ENCODE measurements at regions not wholly inside any gene's neighbourhood (a gene's known extent, or its start where the extent isn't known, plus 50 kb on each side); places are given as distances from the start of the nearest gene placed in this dataset.
"Not testable (repeated sequence)": the region's sequence is repeated elsewhere in the genome, so short reads cannot be mapped to it uniquely, and the experiment has no call there.

DNA sequence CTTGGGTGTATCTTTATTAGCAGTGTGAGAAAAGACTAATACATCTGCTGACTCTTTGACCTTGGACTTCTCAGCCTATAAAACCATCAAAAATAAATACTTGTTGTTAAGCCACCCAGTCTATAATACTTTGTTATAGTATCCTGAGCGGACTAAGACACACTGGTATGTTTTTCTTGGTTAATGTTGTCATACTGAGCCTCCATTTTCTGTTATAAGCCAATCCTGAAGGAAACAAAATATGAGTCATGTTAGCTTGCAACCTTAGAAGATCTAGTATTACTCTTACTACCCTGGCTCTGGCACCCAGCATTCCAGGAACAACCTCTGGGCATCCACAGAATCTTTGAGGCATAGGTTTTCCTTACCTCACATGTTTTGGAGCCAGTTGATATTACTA lies 307.2 kb downstream of the FRK start:
- H3K4me3 Mint-ChIP-seq, result no peak overlapping the region
- H3K9me3 Mint-ChIP-seq, result no peaks in the 10 kb centered on the region
- H3K4me1 Mint-ChIP-seq, result no peaks in the 10 kb centered on the region
- H3K27me3 Mint-ChIP-seq, result no peaks in the 10 kb centered on the region
- intact Hi-C loops (cut with micrococcal nuclease), result no loop called here
- DNase-seq (no peak), ATAC-seq (ENCODE audit: low read depth) (no peak)
- H3K36me3 Mint-ChIP-seq (ENCODE audit: low read depth), result no peaks in the 10 kb centered on the region
- no peak overlapping the region for H3K27ac Mint-ChIP-seq
- ChIA-PET CTCF (no interaction called here), POLR2A (no interaction called here)
- TF ChIP-seq, protein P1, sequence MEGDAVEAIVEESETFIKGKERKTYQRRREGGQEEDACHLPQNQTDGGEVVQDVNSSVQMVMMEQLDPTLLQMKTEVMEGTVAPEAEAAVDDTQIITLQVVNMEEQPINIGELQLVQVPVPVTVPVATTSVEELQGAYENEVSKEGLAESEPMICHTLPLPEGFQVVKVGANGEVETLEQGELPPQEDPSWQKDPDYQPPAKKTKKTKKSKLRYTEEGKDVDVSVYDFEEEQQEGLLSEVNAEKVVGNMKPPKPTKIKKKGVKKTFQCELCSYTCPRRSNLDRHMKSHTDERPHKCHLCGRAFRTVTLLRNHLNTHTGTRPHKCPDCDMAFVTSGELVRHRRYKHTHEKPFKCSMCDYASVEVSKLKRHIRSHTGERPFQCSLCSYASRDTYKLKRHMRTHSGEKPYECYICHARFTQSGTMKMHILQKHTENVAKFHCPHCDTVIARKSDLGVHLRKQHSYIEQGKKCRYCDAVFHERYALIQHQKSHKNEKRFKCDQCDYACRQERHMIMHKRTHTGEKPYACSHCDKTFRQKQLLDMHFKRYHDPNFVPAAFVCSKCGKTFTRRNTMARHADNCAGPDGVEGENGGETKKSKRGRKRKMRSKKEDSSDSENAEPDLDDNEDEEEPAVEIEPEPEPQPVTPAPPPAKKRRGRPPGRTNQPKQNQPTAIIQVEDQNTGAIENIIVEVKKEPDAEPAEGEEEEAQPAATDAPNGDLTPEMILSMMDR (IDR thresholded peaks at IDR 0.05), result no peak

GRCh38 chr6:115750946-115751345 lies 309.7 kb downstream of the FRK start:
- Mint-ChIP-seq H3K27ac (no peak overlapping the region), H3K27me3 (no peaks in the 10 kb centered on the region), H3K4me3 (no peak overlapping the region), H3K4me1 (no peaks in the 10 kb centered on the region), H3K9me3 (no peaks in the 10 kb centered on the region), H3K36me3 (ENCODE audit: low read depth) (no peaks in the 10 kb centered on the region)
- intact Hi-C loops (cut with micrococcal nuclease), result no loop called here
- no peak for ATAC-seq (ENCODE audit: low read depth)
- POLR2A ChIA-PET, result no interaction called here
- CTCF ChIA-PET, result no interaction called here
- DNase-seq, result no peak
- TF ChIP-seq, protein P1 (IDR thresholded peaks at IDR 0.05), result no peak

GRCh38 chr6:115750292-115750691 lies 310.4 kb downstream of the FRK start:
- H3K27ac Mint-ChIP-seq, result no peak overlapping the region
- DNase-seq (no peak), ATAC-seq (ENCODE audit: low read depth) (no peak)
- TF ChIP-seq, protein P1 (IDR thresholded peaks at IDR 0.05), result no peak
- POLR2A ChIA-PET, result no interaction called here
- intact Hi-C loops (cut with micrococcal nuclease), result no loop called here
- no peaks in the 10 kb centered on the region for H3K9me3 Mint-ChIP-seq
- no peaks in the 10 kb centered on the region for H3K36me3 Mint-ChIP-seq (ENCODE audit: low read depth)
- H3K4me1 Mint-ChIP-seq, result no peaks in the 10 kb centered on the region
- CTCF ChIA-PET, result no interaction called here
- H3K27me3 Mint-ChIP-seq, result no peaks in the 10 kb centered on the region
- no peak overlapping the region for H3K4me3 Mint-ChIP-seq

DNA sequence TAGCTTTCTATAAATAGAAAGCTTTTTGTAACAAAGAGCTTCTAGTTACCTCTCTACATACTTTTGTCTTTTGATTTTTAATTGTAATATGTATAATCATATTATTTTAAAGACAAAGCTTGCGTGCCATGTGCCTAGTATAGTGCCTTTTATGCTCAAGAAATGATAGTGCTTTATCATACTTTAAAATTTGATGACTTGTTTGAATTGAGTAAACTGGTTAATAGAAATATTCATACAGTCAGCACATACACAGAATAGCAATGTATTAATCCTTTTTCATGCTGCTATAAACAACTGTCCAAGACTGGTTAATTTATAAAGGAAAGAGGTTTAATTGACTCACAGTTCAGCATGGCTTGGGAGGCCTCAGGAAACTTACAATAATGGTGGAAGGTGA lies 313.0 kb downstream of the FRK start:
- intact Hi-C loops (cut with micrococcal nuclease), result no loop called here
- TF ChIP-seq, protein P1 (IDR thresholded peaks at IDR 0.05), result no peak
- no peak overlapping the region for H3K27ac Mint-ChIP-seq
- ATAC-seq (ENCODE audit: low read depth) (no peak), DNase-seq (no peak)
- no peaks in the 10 kb centered on the region for H3K4me1 Mint-ChIP-seq
- H3K27me3 Mint-ChIP-seq, result no peaks in the 10 kb centered on the region
- ChIA-PET CTCF (interaction anchor here (0.7 kb wide), 1 partner anchor 428 kb away, joined by 3 read pairs; no protein-coding TSS in a partner anchor), POLR2A (no interaction called here)
- no peak overlapping the region for H3K4me3 Mint-ChIP-seq
- H3K9me3 Mint-ChIP-seq, result no peaks in the 10 kb centered on the region
- no peaks in the 10 kb centered on the region for H3K36me3 Mint-ChIP-seq (ENCODE audit: low read depth)

- ATAC-seq (ENCODE audit: low read depth); intact Hi-C loops (cut with micrococcal nuclease); H3K9me3 Mint-ChIP-seq; CTCF ChIA-PET; POLR2A ChIA-PET; DNase-seq; H3K27ac Mint-ChIP-seq; H3K4me1 Mint-ChIP-seq; H3K27me3 Mint-ChIP-seq; H3K4me3 Mint-ChIP-seq; H3K36me3 Mint-ChIP-seq (ENCODE audit: low read depth): not testable (repeated sequence)
Measured at GRCh38 chr6:115746583-115746982, 314.1 kb downstream of the FRK start.

DNA sequence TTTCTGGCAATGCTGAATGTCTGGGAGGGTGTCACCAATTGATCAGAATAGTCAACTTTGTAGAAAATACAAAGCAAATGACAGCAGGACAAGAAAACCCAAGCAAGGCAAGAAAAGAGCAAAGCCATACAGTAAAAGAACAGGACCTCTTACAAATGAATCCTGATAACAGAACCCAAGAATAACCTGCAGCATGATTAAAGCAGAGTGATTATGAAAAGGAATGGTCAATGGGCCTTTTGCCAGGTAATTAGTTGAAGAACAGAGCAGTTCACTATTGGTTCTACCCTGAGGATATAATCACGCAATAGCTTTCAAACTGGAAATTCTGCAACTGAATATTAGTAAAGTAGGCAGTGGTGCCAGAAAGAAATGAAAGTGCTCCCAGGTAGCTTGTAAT lies 319.8 kb downstream of the FRK start:
- H3K4me1 Mint-ChIP-seq, result no peaks in the 10 kb centered on the region
- H3K27me3 Mint-ChIP-seq, result no peaks in the 10 kb centered on the region
- TF ChIP-seq, protein P1 (IDR thresholded peaks at IDR 0.05), result no peak
- POLR2A ChIA-PET, result no interaction called here
- intact Hi-C loops (cut with micrococcal nuclease), result no loop called here
- H3K4me3 Mint-ChIP-seq, result no peak overlapping the region
- peaks cover 5% of the 10 kb centered on the region for H3K9me3 Mint-ChIP-seq
- ATAC-seq (ENCODE audit: low read depth) (no peak), DNase-seq (no peak)
- CTCF ChIA-PET, result no interaction called here
- H3K36me3 Mint-ChIP-seq (ENCODE audit: low read depth), result no peaks in the 10 kb centered on the region
- no peak overlapping the region for H3K27ac Mint-ChIP-seq
